CD4-positive, alpha-beta T cell treated with Interleukin-17A for 1 hour (primary cell): ENCODE measurements at regions not wholly inside any gene's neighbourhood (a gene's known extent, or its start where the extent isn't known, plus 50 kb on each side); places are given as distances from the start of the nearest gene placed in this dataset.
A peak's percentile ranks its signal among the peaks of the same experiment; 100 is the strongest.

Experiments
- DNase-seq: peaks from one replicate; pipeline ENCODE4 v3.0.0-alpha.2; 2020

GRCh38 chr21:31406510-31406909, 62.4 kb upstream of the TIAM1 start:
- DNase-seq, result no peak

- DNase-seq, result no peak
These were observed 61.5 kb upstream of the TIAM1 start for GRCh38 chr21:31405604-31406003.

- DNase-seq, result no peak
These were observed 59.7 kb upstream of the TIAM1 start for GRCh38 chr21:31403596-31404333.

GRCh38 chr21:31399591-31399990, 55.5 kb upstream of the TIAM1 start:
- no peak for DNase-seq

GRCh38 chr21:31398574-31398973, 54.5 kb upstream of the TIAM1 start:
- no peak for DNase-seq

GRCh38 chr21:31397939-31398338, 53.9 kb upstream of the TIAM1 start:
- peak; percentile 47 for DNase-seq

GRCh38 chr21:31397515-31397926, 53.5 kb upstream of the TIAM1 start:
- DNase-seq, result peak; percentile 1

- DNase-seq, result no peak
These were observed 53.0 kb upstream of the TIAM1 start for GRCh38 chr21:31397030-31397429.

- DNase-seq, result no peak
These were observed 52.3 kb upstream of the TIAM1 start for GRCh38 chr21:31396399-31396798.

GRCh38 chr21:31395791-31396190, 51.7 kb upstream of the TIAM1 start:
- no peak for DNase-seq

GRCh38 chr21:31395268-31395667, 51.2 kb upstream of the TIAM1 start:
- DNase-seq, result no peak

GRCh38 chr21:31394309-31394708, 50.2 kb upstream of the TIAM1 start:
- no peak for DNase-seq
